ENCODE measurements at regions not wholly inside any gene's neighbourhood (a gene's known extent, or its start where the extent isn't known, plus 50 kb on each side); places are given as distances from the start of the nearest gene placed in this dataset.

GRCh38 chr14:81839056-81839455 lies 305.4 kb upstream of the SEL1L start:
- H3K27me3 Mint-ChIP-seq (ENCODE audit: insufficient read depth, low read depth, poor library complexity), result no peaks in the 10 kb centered on the region

DNA sequence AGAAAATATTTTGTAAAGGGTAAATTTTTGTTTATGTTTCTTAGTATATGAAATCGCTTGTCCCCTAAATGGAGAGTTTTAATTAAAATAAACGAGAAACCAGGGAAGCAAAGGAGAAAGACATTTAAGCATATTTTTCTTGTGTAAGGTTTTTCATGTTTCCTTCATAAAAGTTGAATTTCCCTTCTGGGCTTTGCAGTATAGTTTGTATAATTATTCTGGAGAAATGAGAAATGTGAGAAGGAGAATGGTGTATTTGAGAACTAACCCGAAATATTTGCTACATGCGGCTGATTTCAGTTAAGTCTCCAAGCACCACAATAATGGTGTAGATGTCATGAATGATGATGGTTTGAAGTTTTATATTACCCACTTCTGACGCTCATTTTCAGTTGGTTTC lies 307.7 kb upstream of the SEL1L start:
- H3K27me3 Mint-ChIP-seq (ENCODE audit: insufficient read depth, low read depth, poor library complexity), result no peaks in the 10 kb centered on the region
- Histone ChIP-seq H3K4me2 (no peak overlapping the region), H3K4me1 (ENCODE audit: insufficient read depth) (no peaks in the 10 kb centered on the region), H3K79me2 (replicated peaks; ENCODE audit: insufficient read depth) (no peaks in the 10 kb centered on the region), H3K27ac (ENCODE audit: low read depth) (no peak overlapping the region), H3K27me3 (ENCODE audit: insufficient read depth) (no peaks in the 10 kb centered on the region), H3F3A (replicated peaks; ENCODE audit: low read depth) (no peaks in the 10 kb centered on the region), H3K4me3 (no peak overlapping the region), H4K20me1 (replicated peaks; ENCODE audit: insufficient read depth) (no peaks in the 10 kb centered on the region), H2AFZ (no peak overlapping the region), H3K36me3 (ENCODE audit: insufficient read depth) (no peaks in the 10 kb centered on the region), H3K9me2 (ENCODE audit: insufficient read depth) (peaks cover 8% of the 10 kb centered on the region; the same call in 1 of the 2 replicates)
- DNase-seq (ENCODE audit: low spot score) (no peak), ATAC-seq (no peak)
- no peak overlapping the region for H3K27ac Mint-ChIP-seq
- peaks cover 88% of the 10 kb centered on the region for H3K9me3 Mint-ChIP-seq
- TF ChIP-seq CREB1 (CRISPR knock-in tag; IDR thresholded peaks at IDR 0.05; ENCODE audit: low read depth) (no peak), EZH2phosphoT487 (IDR thresholded peaks at IDR 0.05; ENCODE audit: unreplicated experiment) (no peak), EZH2 (IDR thresholded peaks at IDR 0.05; ENCODE audit: low read depth, unreplicated experiment) (no peak)
- H3K4me3 Mint-ChIP-seq, result no peak overlapping the region
- no peaks in the 10 kb centered on the region; the same call in 2 of the 3 replicates for H3K4me1 Mint-ChIP-seq
- peaks cover 20% of the 10 kb centered on the region; the same call in 2 of the 3 replicates for H3K36me3 Mint-ChIP-seq (ENCODE audit: low read depth)

More at GRCh38 chr14:81839056-81839455, 305.4 kb upstream of the SEL1L start:
- no peak for DNase-seq (ENCODE audit: low spot score)
- H2AFZ ChIP-seq, result no peak overlapping the region
- no peaks in the 10 kb centered on the region for H4K20me1 ChIP-seq (replicated peaks; ENCODE audit: insufficient read depth)
- H3K9me2 ChIP-seq (ENCODE audit: insufficient read depth), result peaks cover 8% of the 10 kb centered on the region; the same call in 1 of the 2 replicates
- Mint-ChIP-seq H3K4me3 (no peak overlapping the region), H3K4me1 (no peaks in the 10 kb centered on the region; the same call in 2 of the 3 replicates), H3K9me3 (peaks cover 83% of the 10 kb centered on the region), H3K27ac (no peak overlapping the region), H3K36me3 (ENCODE audit: low read depth) (peaks cover 21% of the 10 kb centered on the region)
- H3K4me3 ChIP-seq, result no peak overlapping the region
- H3K36me3 ChIP-seq (ENCODE audit: insufficient read depth), result no peaks in the 10 kb centered on the region; the same call in 1 of the 2 replicates
- H3K27me3 ChIP-seq (ENCODE audit: insufficient read depth), result no peaks in the 10 kb centered on the region
- no peak overlapping the region for H3K27ac ChIP-seq (ENCODE audit: low read depth)
- no peaks in the 10 kb centered on the region for H3K4me1 ChIP-seq (ENCODE audit: insufficient read depth)
- H3K79me2 ChIP-seq (replicated peaks; ENCODE audit: insufficient read depth), result no peaks in the 10 kb centered on the region
- no peaks in the 10 kb centered on the region for H3F3A ChIP-seq (replicated peaks; ENCODE audit: low read depth)
- H3K4me2 ChIP-seq, result no peak overlapping the region
- no peak for TF ChIP-seq EZH2 (IDR thresholded peaks at IDR 0.05; ENCODE audit: low read depth, unreplicated experiment)
- TF ChIP-seq EZH2phosphoT487 (IDR thresholded peaks at IDR 0.05; ENCODE audit: unreplicated experiment), result no peak
- TF ChIP-seq NANOG (IDR thresholded peaks at IDR 0.05; ENCODE audit: borderline replicate concordance), result no peak
- ATAC-seq, result no peak

- peaks cover 91% of the 10 kb centered on the region for H3K9me3 Mint-ChIP-seq
Measured at GRCh38 chr14:81849714-81850113, 316.1 kb upstream of the SEL1L start.

More at GRCh38 chr14:81849714-81850113, 316.1 kb upstream of the SEL1L start:
- peaks cover 17% of the 10 kb centered on the region for H3K36me3 Mint-ChIP-seq (ENCODE audit: low read depth)
- no peaks in the 10 kb centered on the region for H3K27me3 Mint-ChIP-seq (ENCODE audit: insufficient read depth, low read depth, poor library complexity)
- ATAC-seq, result no peak
- no peak overlapping the region for H3K4me3 Mint-ChIP-seq
- Histone ChIP-seq H3K27ac (ENCODE audit: low read depth) (no peak overlapping the region), H3F3A (replicated peaks; ENCODE audit: low read depth) (no peaks in the 10 kb centered on the region), H2AFZ (no peak overlapping the region), H3K36me3 (ENCODE audit: insufficient read depth) (0 out of 2 replicates have a peak, but pooled peaks cover 4% of the 10 kb centered on the region), H4K20me1 (replicated peaks; ENCODE audit: insufficient read depth) (no peaks in the 10 kb centered on the region), H3K4me1 (ENCODE audit: insufficient read depth) (no peaks in the 10 kb centered on the region), H3K79me2 (replicated peaks; ENCODE audit: insufficient read depth) (no peaks in the 10 kb centered on the region), H3K27me3 (ENCODE audit: insufficient read depth) (no peaks in the 10 kb centered on the region), H3K4me2 (no peak overlapping the region), H3K9me2 (ENCODE audit: insufficient read depth) (peaks cover 12% of the 10 kb centered on the region; the same call in 1 of the 2 replicates), H3K4me3 (no peak overlapping the region)
- no peak for TF ChIP-seq JUNB (IDR thresholded peaks at IDR 0.05; ENCODE audit: unreplicated experiment)
- TF ChIP-seq, protein P1, sequence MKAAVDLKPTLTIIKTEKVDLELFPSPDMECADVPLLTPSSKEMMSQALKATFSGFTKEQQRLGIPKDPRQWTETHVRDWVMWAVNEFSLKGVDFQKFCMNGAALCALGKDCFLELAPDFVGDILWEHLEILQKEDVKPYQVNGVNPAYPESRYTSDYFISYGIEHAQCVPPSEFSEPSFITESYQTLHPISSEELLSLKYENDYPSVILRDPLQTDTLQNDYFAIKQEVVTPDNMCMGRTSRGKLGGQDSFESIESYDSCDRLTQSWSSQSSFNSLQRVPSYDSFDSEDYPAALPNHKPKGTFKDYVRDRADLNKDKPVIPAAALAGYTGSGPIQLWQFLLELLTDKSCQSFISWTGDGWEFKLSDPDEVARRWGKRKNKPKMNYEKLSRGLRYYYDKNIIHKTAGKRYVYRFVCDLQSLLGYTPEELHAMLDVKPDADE (IDR thresholded peaks at IDR 0.05), result no peak
- no peak overlapping the region for H3K27ac Mint-ChIP-seq
- H3K4me1 Mint-ChIP-seq, result no peaks in the 10 kb centered on the region
- no peak for DNase-seq (ENCODE audit: low spot score)

All from GM23338 (cell line).